Stimulated activated naive CD8-positive, alpha-beta T cell treated with anti-CD3 and anti-CD28 coated beads, Interleukin-15, Interleukin-2, amounts not matched to agents 100 ng/mL and 50 ng/mL, for 24 hours (primary cell): ENCODE measurements at regions not wholly inside any gene's neighbourhood (a gene's known extent, or its start where the extent isn't known, plus 50 kb on each side); places are given as distances from the start of the nearest gene placed in this dataset.
"Not testable (repeated sequence)": the region's sequence is repeated elsewhere in the genome, so short reads cannot be mapped to it uniquely, and the experiment has no call there.

ENCODE experiments used
- H3K27ac Mint-ChIP-seq: one replicate; pipeline ENCODE4 v1.8.0; 2021; ENCODE audit warnings: mild to moderate bottlenecking, mixed read lengths
- H3K27me3 Mint-ChIP-seq: one replicate; pipeline ENCODE4 v1.8.0; 2021; ENCODE audit warnings: mixed read lengths
- H3K36me3 Mint-ChIP-seq: one replicate; pipeline ENCODE4 v1.8.0; 2021; ENCODE audit warnings: low read depth, mixed read lengths
- H3K4me1 Mint-ChIP-seq: one replicate; pipeline ENCODE4 v1.8.0; 2021; ENCODE audit warnings: low read depth, mixed read lengths
- H3K4me3 Mint-ChIP-seq: one replicate; pipeline ENCODE4 v1.8.0; 2021; ENCODE audit warnings: mild to moderate bottlenecking, mixed read lengths
- H3K9me3 Mint-ChIP-seq: one replicate; pipeline ENCODE4 v1.8.0; 2021; ENCODE audit warnings: mixed read lengths

DNA sequence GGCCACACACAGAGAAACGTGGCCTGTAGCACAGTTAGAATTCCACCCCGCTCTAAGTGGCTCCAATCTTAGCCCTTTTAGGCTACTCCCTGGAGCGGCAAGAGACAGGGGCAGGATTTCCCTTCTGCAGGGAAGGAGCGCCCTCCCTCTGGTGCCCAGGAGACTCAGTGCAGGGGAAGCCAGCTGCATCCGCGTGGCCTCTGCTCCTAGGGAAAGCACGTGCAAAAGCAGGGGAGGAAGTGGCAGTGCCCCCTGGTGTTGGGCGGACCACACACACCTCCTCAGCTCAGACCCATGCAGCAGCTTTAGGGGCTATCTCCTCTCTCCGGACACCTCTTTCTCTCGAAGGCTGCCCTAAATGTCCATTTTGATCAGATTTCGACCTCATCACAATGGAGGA, 50.0 kb downstream of the SPRING1 start:
- H3K27me3 Mint-ChIP-seq, result peaks cover 15% of the 10 kb centered on the region
- H3K4me3 Mint-ChIP-seq, result no peak overlapping the region
- H3K4me1 Mint-ChIP-seq, result peaks cover 4% of the 10 kb centered on the region

DNA sequence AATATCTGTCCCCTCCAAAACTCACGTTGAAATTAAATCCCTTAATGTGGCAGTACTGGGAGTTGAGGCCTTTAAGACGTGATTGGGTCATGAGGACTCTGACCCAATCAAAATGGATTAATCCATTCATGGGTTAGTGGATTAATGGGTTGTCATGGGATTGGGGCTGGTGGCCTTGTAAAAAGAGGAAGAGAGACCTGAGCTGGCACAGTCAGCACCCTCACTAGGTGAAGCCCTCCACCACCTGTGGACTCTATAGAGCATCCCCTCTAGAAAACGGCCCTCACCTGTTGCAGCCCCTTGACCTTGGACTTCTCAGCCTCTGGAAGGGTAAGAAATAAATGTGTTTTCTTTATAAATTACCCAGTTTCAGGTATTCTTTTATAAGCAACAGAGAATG, 53.0 kb downstream of the SPRING1 start:
- no peaks in the 10 kb centered on the region for H3K36me3 Mint-ChIP-seq
- peaks cover 1% of the 10 kb centered on the region for H3K27me3 Mint-ChIP-seq
- H3K4me3 Mint-ChIP-seq, result no peak overlapping the region
- no peaks in the 10 kb centered on the region for H3K9me3 Mint-ChIP-seq
- no peak overlapping the region for H3K27ac Mint-ChIP-seq
- no peaks in the 10 kb centered on the region for H3K4me1 Mint-ChIP-seq

More for the DNA sequence above, 50.0 kb downstream of the SPRING1 start:
- Mint-ChIP-seq H3K36me3 (no peaks in the 10 kb centered on the region), H3K27ac (no peak overlapping the region), H3K9me3 (no peaks in the 10 kb centered on the region)

DNA sequence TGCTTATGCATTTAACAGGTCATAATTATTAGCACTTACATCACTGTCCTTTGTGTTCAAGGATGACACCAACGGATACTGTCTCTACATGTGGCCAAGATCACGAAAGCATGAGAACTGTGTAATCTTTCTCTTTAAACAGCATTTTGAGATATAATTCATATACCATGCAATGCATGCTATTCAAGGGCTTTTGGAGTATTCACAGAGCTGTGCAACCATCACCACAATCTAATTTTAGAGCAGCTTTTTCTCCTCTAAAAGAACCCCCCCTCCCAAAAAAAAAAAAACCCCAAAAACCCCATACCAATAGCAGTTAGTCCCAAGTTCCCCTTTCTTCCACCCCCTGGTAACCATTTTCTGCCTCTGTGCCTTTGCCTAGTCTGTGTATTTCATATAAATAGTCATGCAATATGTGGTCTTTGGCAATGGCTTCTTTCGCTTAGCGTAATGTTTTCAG, 60.6 kb downstream of the SPRING1 start:
- no peaks in the 10 kb centered on the region for H3K9me3 Mint-ChIP-seq
- H3K4me1 Mint-ChIP-seq, result peaks cover 45% of the 10 kb centered on the region
- H3K36me3 Mint-ChIP-seq, result no peaks in the 10 kb centered on the region
- no peak overlapping the region for H3K4me3 Mint-ChIP-seq
- no peaks in the 10 kb centered on the region for H3K27me3 Mint-ChIP-seq
- H3K27ac Mint-ChIP-seq, result no peak overlapping the region

GRCh38 chr12:116675339-116676107, 62.3 kb downstream of the SPRING1 start:
- Mint-ChIP-seq H3K36me3 (no peaks in the 10 kb centered on the region), H3K9me3 (no peaks in the 10 kb centered on the region), H3K27ac (no peak overlapping the region), H3K4me1 (peaks cover 45% of the 10 kb centered on the region), H3K4me3 (no peak overlapping the region), H3K27me3 (no peaks in the 10 kb centered on the region)

DNA sequence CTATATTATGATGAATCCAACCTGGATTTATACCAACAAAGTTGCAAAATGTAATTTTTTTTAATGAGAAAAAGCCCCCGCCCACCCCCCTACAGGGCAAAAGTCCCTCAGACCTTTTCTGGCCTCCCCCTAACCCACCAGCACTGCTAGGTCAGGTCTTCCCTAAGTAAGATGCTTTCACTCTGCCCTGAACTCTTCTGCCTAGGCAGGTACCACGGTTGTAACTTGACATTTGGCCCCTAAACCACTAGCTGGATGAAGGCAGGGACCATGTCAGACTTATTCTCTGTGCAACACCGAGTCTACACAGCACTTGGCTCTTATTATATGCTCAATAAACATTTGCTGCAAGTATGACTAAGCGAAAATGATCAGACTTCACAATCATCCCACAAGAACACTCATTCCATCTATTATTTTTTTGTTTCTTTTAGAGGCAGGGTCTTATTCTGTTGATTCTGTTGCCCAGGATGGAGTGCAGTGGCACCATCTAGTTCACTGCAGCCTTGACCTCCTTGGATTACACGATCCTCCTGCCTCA, 63.2 kb downstream of the SPRING1 start:
- Mint-ChIP-seq H3K27me3 (no peaks in the 10 kb centered on the region), H3K27ac (no peak overlapping the region), H3K36me3 (no peaks in the 10 kb centered on the region), H3K9me3 (no peaks in the 10 kb centered on the region), H3K4me3 (no peak overlapping the region), H3K4me1 (peaks cover 45% of the 10 kb centered on the region)

GRCh38 chr12:116673681-116674111, 64.2 kb downstream of the SPRING1 start:
- Mint-ChIP-seq H3K36me3 (no peaks in the 10 kb centered on the region), H3K27me3 (no peaks in the 10 kb centered on the region), H3K27ac (no peak overlapping the region), H3K4me1 (peaks cover 45% of the 10 kb centered on the region), H3K4me3 (no peak overlapping the region), H3K9me3 (no peaks in the 10 kb centered on the region)

DNA sequence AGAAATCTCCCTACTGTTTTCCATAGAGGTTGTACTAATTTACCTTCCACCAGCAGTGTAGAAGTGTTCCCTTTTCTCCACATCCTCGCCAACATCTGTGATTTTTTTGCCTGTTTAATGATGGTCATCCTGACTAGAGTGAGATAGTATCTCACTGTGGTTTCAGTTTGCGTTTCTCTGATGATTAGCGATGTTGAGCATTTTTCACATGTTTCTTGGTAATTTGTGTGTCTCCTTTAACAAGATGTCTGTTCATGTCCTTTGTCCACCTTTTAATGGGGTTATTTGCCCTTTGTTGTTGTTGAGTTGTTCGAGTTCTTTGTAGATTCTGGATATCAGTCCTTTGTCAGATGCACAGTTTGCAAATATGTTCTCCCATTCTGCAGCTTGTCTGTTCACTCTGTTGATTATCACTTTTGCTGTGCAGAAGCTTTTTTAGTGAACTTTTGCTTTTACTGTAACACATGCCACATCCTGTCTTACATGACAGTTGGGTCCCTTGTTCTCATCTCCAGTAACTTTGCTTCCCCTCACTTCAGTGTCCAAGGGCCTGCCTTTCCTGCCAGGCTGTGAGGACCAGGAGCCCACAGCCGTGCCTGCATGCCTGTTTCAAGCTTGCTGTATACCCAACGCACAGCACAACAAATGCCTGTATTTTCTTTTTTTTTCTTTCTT, 64.9 kb downstream of the SPRING1 start:
- Mint-ChIP-seq H3K4me1 (peaks cover 45% of the 10 kb centered on the region), H3K27ac (peak overlapping the region; percentile 82), H3K9me3 (no peaks in the 10 kb centered on the region), H3K4me3 (peak overlapping the region; percentile 62), H3K36me3 (no peaks in the 10 kb centered on the region), H3K27me3 (no peaks in the 10 kb centered on the region)

GRCh38 chr12:116672010-116672409, 65.9 kb downstream of the SPRING1 start:
- Mint-ChIP-seq H3K4me3 (no peak overlapping the region), H3K27ac (no peak overlapping the region), H3K9me3 (no peaks in the 10 kb centered on the region), H3K36me3 (no peaks in the 10 kb centered on the region), H3K4me1 (peaks cover 37% of the 10 kb centered on the region), H3K27me3 (no peaks in the 10 kb centered on the region)

- no peaks in the 10 kb centered on the region for H3K36me3 Mint-ChIP-seq
- H3K27ac Mint-ChIP-seq, result no peak overlapping the region
- no peaks in the 10 kb centered on the region for H3K9me3 Mint-ChIP-seq
- no peak overlapping the region for H3K4me3 Mint-ChIP-seq
- no peaks in the 10 kb centered on the region for H3K27me3 Mint-ChIP-seq
- H3K4me1 Mint-ChIP-seq, result peaks cover 30% of the 10 kb centered on the region
Measured at GRCh38 chr12:116670859-116671258, 67.0 kb downstream of the SPRING1 start.

- Mint-ChIP-seq H3K36me3 (no peaks in the 10 kb centered on the region), H3K4me3 (no peak overlapping the region), H3K9me3 (no peaks in the 10 kb centered on the region), H3K4me1 (peaks cover 6% of the 10 kb centered on the region), H3K27me3 (no peaks in the 10 kb centered on the region), H3K27ac (no peak overlapping the region)
Measured at GRCh38 chr12:116667752-116668151, 70.1 kb downstream of the SPRING1 start.

DNA sequence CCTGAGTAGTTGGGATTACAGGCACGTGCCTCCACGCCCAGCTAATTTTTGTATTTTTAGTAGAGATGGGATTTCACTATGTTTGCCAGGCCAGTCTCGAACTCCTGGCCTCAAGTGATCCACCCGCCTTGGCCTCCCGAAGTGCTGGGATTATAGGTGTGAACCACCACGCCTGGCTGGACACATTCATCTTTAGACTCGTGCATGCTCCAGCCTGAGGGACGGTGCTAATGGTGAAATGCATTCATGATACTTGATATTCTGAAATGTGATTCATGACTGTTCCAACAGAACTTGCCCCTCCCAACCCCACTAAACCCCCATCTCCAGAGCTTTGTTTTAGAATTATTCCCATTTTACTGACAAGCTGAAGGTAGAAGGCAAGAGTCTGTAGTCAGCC, 71.0 kb downstream of the SPRING1 start:
- H3K9me3 Mint-ChIP-seq, H3K27me3 Mint-ChIP-seq, H3K27ac Mint-ChIP-seq, H3K4me1 Mint-ChIP-seq, H3K4me3 Mint-ChIP-seq, H3K36me3 Mint-ChIP-seq: not testable (repeated sequence)

GRCh38 chr12:116666305-116666673, 71.6 kb downstream of the SPRING1 start:
- no peaks in the 10 kb centered on the region for H3K4me1 Mint-ChIP-seq
- H3K4me3 Mint-ChIP-seq, result no peak overlapping the region
- H3K9me3 Mint-ChIP-seq, result no peaks in the 10 kb centered on the region
- no peak overlapping the region for H3K27ac Mint-ChIP-seq
- no peaks in the 10 kb centered on the region for H3K27me3 Mint-ChIP-seq
- H3K36me3 Mint-ChIP-seq, result no peaks in the 10 kb centered on the region

DNA sequence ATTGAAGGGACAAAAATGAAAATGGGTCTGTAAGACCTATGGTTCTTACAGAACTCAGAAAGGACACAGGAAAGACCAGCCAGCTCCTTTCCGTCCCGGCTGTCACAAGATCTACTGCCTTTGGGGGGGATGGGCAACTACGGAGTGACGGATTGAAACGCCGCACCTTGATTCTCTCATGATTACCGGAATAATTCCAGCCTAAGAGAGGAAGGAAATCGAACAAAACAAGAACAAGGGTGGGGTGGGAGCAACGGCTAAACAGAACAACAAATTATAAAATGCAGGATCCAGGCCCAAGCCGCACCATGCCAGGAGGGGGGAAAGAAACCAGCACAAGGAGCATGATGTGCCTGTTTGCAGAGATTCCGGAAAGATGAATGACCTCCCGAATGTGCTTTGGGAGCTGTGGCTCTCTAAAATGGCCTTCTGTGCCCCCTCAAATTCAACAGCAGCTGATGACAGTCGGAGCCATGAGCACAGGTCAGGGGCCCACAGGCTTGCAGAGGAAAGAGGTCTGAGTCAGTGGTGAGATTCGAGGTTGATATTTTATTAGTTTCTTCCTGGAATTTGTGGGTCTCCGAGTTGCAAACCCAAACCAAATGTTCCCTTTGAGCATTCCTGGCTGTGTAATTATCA, 72.1 kb downstream of the SPRING1 start:
- Mint-ChIP-seq H3K36me3 (no peaks in the 10 kb centered on the region), H3K27me3 (no peaks in the 10 kb centered on the region), H3K4me3 (no peak overlapping the region), H3K9me3 (no peaks in the 10 kb centered on the region), H3K4me1 (no peaks in the 10 kb centered on the region), H3K27ac (no peak overlapping the region)

- no peak overlapping the region for H3K4me3 Mint-ChIP-seq
- no peaks in the 10 kb centered on the region for H3K27me3 Mint-ChIP-seq
- no peaks in the 10 kb centered on the region for H3K36me3 Mint-ChIP-seq
- no peak overlapping the region for H3K27ac Mint-ChIP-seq
- no peaks in the 10 kb centered on the region for H3K9me3 Mint-ChIP-seq
- no peaks in the 10 kb centered on the region for H3K4me1 Mint-ChIP-seq
Measured at GRCh38 chr12:116664085-116664484, 73.8 kb downstream of the SPRING1 start.

GRCh38 chr12:116662612-116663144, 75.2 kb downstream of the SPRING1 start:
- Mint-ChIP-seq H3K27ac (no peak overlapping the region), H3K9me3 (no peaks in the 10 kb centered on the region), H3K27me3 (peaks cover 7% of the 10 kb centered on the region), H3K36me3 (no peaks in the 10 kb centered on the region), H3K4me1 (no peaks in the 10 kb centered on the region), H3K4me3 (no peak overlapping the region)
